ENCODE measurements at regions not wholly inside any gene's neighbourhood (a gene's known extent, or its start where the extent isn't known, plus 50 kb on each side); places are given as distances from the start of the nearest gene placed in this dataset.

GRCh38 chr20:50259705-50260478 lies 69.3 kb downstream of the CEBPB start:
- TF ChIP-seq POLR2AphosphoS5 (IDR thresholded peaks at IDR 0.05), result no peak
- TF ChIP-seq, protein P1, sequence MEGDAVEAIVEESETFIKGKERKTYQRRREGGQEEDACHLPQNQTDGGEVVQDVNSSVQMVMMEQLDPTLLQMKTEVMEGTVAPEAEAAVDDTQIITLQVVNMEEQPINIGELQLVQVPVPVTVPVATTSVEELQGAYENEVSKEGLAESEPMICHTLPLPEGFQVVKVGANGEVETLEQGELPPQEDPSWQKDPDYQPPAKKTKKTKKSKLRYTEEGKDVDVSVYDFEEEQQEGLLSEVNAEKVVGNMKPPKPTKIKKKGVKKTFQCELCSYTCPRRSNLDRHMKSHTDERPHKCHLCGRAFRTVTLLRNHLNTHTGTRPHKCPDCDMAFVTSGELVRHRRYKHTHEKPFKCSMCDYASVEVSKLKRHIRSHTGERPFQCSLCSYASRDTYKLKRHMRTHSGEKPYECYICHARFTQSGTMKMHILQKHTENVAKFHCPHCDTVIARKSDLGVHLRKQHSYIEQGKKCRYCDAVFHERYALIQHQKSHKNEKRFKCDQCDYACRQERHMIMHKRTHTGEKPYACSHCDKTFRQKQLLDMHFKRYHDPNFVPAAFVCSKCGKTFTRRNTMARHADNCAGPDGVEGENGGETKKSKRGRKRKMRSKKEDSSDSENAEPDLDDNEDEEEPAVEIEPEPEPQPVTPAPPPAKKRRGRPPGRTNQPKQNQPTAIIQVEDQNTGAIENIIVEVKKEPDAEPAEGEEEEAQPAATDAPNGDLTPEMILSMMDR (IDR thresholded peaks at IDR 0.05), result no peak
- no peak for TF ChIP-seq POLR2A (IDR thresholded peaks at IDR 0.05)
